RKO (cell line): ENCODE measurements at regions not wholly inside any gene's neighbourhood (a gene's known extent, or its start where the extent isn't known, plus 50 kb on each side); places are given as distances from the start of the nearest gene placed in this dataset.
"Not testable (repeated sequence)": the region's sequence is repeated elsewhere in the genome, so short reads cannot be mapped to it uniquely, and the experiment has no call there.

Source experiments
- DNase-seq: peaks from one replicate; pipeline ENCODE4 v3.0.0-alpha.2; 2016; ENCODE audit warnings: low spot score

- no peak for DNase-seq
Observed at GRCh38 chr9:108058135-108058814, 568.7 kb upstream of the KLF4 start.

- peak; percentile 81 for DNase-seq
Observed at GRCh38 chr9:108057421-108058134, 568.0 kb upstream of the KLF4 start.

- peak; percentile 90 for DNase-seq
Observed at GRCh38 chr9:108056805-108057386, 567.3 kb upstream of the KLF4 start.

- peak; percentile 93 for DNase-seq
Observed at GRCh38 chr9:108056084-108056804, 566.7 kb upstream of the KLF4 start.

GRCh38 chr9:108054131-108054630 lies 564.6 kb upstream of the KLF4 start:
- DNase-seq = no peak

GRCh38 chr9:108053555-108054061 lies 564.0 kb upstream of the KLF4 start:
- DNase-seq = no peak

GRCh38 chr9:108052431-108053080 lies 563.0 kb upstream of the KLF4 start:
- DNase-seq = no peak

GRCh38 chr9:108050894-108051293 lies 561.3 kb upstream of the KLF4 start:
- DNase-seq = no peak

GRCh38 chr9:108049671-108050494 lies 560.3 kb upstream of the KLF4 start:
- no peak for DNase-seq

GRCh38 chr9:108049026-108049607 lies 559.5 kb upstream of the KLF4 start:
- DNase-seq = peak; percentile 94

GRCh38 chr9:108048406-108049025 lies 558.9 kb upstream of the KLF4 start:
- DNase-seq = no peak

- not testable (repeated sequence) for DNase-seq
Observed at GRCh38 chr9:108047777-108048176, 558.2 kb upstream of the KLF4 start.

GRCh38 chr9:108047264-108047663 lies 557.7 kb upstream of the KLF4 start:
- DNase-seq = no peak

GRCh38 chr9:108045851-108046250 lies 556.3 kb upstream of the KLF4 start:
- DNase-seq = no peak

GRCh38 chr9:108043585-108043984 lies 554.0 kb upstream of the KLF4 start:
- DNase-seq = no peak

GRCh38 chr9:108041551-108041950 lies 552.0 kb upstream of the KLF4 start:
- peak; percentile 65 for DNase-seq

- DNase-seq = peak; percentile 22
Observed at GRCh38 chr9:108040783-108041182, 551.2 kb upstream of the KLF4 start.

- DNase-seq = no peak
Observed at GRCh38 chr9:108039493-108039892, 549.9 kb upstream of the KLF4 start.

GRCh38 chr9:108039012-108039411 lies 549.4 kb upstream of the KLF4 start:
- DNase-seq = no peak

- no peak for DNase-seq
Observed at GRCh38 chr9:108035487-108035886, 545.9 kb upstream of the KLF4 start.
